H1 (cell line): ENCODE measurements at regions not wholly inside any gene's neighbourhood (a gene's known extent, or its start where the extent isn't known, plus 50 kb on each side); places are given as distances from the start of the nearest gene placed in this dataset.

Source experiments
- BCL11A ChIP-seq, 2 experiments: IDR thresholded peaks; one replicate each; pipeline ENCODE4 v1.6.1; 2011; ENCODE audit warnings: low read depth in 2 of 2, low read length in 2 of 2, mild to moderate bottlenecking in 2 of 2
- CREB1 ChIP-seq: IDR thresholded peaks from 2 replicates; pipeline ENCODE4 v1.6.1; 2012; ENCODE audit warnings: inconsistent platforms
- CTCF ChIP-seq, 3 experiments: IDR thresholded peaks; 1 replicate in 2 of 3; 2 replicates in 1 of 3; pipeline versions ENCODE4 v1.5.1 to v1.6.1; 2011; ENCODE audit warnings: low read length in 3 of 3, mild to moderate bottlenecking in 3 of 3, inconsistent platforms in 2 of 3, low read depth in 1 of 3, moderate library complexity in 1 of 3; ENCODE audit not compliant: insufficient read depth in 1 of 3; ENCODE audit errors: control extremely low read depth in 1 of 3
- EZH2 ChIP-seq: fragments of 200-600 bp; sonication (generic); IDR thresholded peaks from 2 replicates; pipeline ENCODE4 v1.7.1; 2012; ENCODE audit warnings: low read depth, mild to moderate bottlenecking, moderate library complexity, low read length, inconsistent platforms; ENCODE audit not compliant: severe bottlenecking
- HDAC2 ChIP-seq, 2 experiments: fragments of 300-600 bp in 1 of 2; sonication (generic) in 1 of 2; IDR thresholded peaks; 2 replicates each; pipeline ENCODE4 v1.6.1; 2011 to 2012; ENCODE audit warnings: low read depth in 2 of 2, low read length in 2 of 2, mild to moderate bottlenecking in 2 of 2, moderate library complexity in 2 of 2, borderline replicate concordance in 1 of 2, inconsistent platforms in 1 of 2
- NRF1 ChIP-seq: IDR thresholded peaks from 2 replicates; pipeline ENCODE4 v1.6.1; 2011; ENCODE audit warnings: mild to moderate bottlenecking, low read depth, low read length, improper control_type of control experiment
- RAD21 ChIP-seq, 2 experiments: IDR thresholded peaks in 1 of 2; conservative IDR thresholded peaks in 1 of 2; 2 replicates each; pipeline ENCODE4 v1.6.1; 2011; ENCODE audit warnings: low read depth in 2 of 2, low read length in 2 of 2, improper control_type of control experiment in 1 of 2, inconsistent platforms in 1 of 2, mild to moderate bottlenecking in 1 of 2, moderate library complexity in 1 of 2
- SRF ChIP-seq: IDR thresholded peaks from 2 replicates; pipeline ENCODE4 v1.6.1; 2011; ENCODE audit warnings: mild to moderate bottlenecking, low read depth, low read length, moderate library complexity
- TAF1 ChIP-seq: IDR thresholded peaks from 2 replicates; pipeline ENCODE4 v1.6.1; 2011; ENCODE audit warnings: mild to moderate bottlenecking, low read depth, low read length
- TAF7 ChIP-seq: optimal IDR thresholded peaks from 2 replicates; pipeline ENCODE3; 2011; ENCODE audit warnings: low read depth, mild to moderate bottlenecking, inconsistent platforms, low read length, moderate library complexity, borderline replicate concordance
- ZNF274 ChIP-seq: IDR thresholded peaks from 2 replicates; pipeline ENCODE4 v1.7.0; 2012; ENCODE audit warnings: low read length, borderline replicate concordance; ENCODE audit errors: extremely low read depth
- TF ChIP-seq, protein P1 (sequence below): IDR thresholded peaks from 2 replicates; pipeline ENCODE4 v1.6.1; 2012; ENCODE audit warnings: inconsistent platforms

GRCh38 chr13:39202746-39203145 is 164.5 kb downstream of the NHLRC3 start:
- TF ChIP-seq EZH2 (no peak), CTCF (IDR thresholded peaks at IDR 0.05; ENCODE audit: control extremely low read depth in 1 of 3, insufficient read depth in 1 of 3, low read depth in 1 of 3, low read length in 3 of 3) (no peak), TAF7 (no peak), NRF1 (no peak), HDAC2 (IDR thresholded peaks at IDR 0.05; ENCODE audit: borderline replicate concordance in 1 of 2, low read depth in 2 of 2, low read length in 2 of 2) (no peak), ZNF274 (no peak), CREB1 (no peak), BCL11A (IDR thresholded peaks at IDR 0.05; ENCODE audit: low read depth in 2 of 2, low read length in 2 of 2) (no peak), SRF (no peak), RAD21 (IDR thresholded peaks at IDR 0.05 in 1 of 2, conservative IDR thresholded peaks at IDR 0.05 in 1 of 2; ENCODE audit: low read depth in 2 of 2, low read length in 2 of 2) (no peak), TAF1 (no peak)
- TF ChIP-seq, protein P1, sequence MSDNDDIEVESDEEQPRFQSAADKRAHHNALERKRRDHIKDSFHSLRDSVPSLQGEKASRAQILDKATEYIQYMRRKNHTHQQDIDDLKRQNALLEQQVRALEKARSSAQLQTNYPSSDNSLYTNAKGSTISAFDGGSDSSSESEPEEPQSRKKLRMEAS: no peak
